ENCODE measurements at regions not wholly inside any gene's neighbourhood (a gene's known extent, or its start where the extent isn't known, plus 50 kb on each side); places are given as distances from the start of the nearest gene placed in this dataset.

GRCh38 chr10:10120671-10121070 lies 897.0 kb upstream of the CELF2 start:
- FAIRE-seq, result no peak
- H3K9me3 ChIP-seq (replicated peaks; ENCODE audit: control insufficient read depth, insufficient read depth, low read length), result no peaks in the 10 kb centered on the region
- POLR2A ChIA-PET, result no interaction called here

GRCh38 chr10:10125676-10126075 lies 892.0 kb upstream of the CELF2 start:
- Histone ChIP-seq H3K4me1 (ENCODE audit: control insufficient read depth, insufficient read depth, low read length) (no peaks in the 10 kb centered on the region), H2AFZ (ENCODE audit: control insufficient read depth, low read depth, low read length) (no peak overlapping the region), H3K27me3 (replicated peaks in 1 of 2; ENCODE audit: control insufficient read depth in 2 of 2, insufficient read depth in 2 of 2, low read length in 1 of 2) (no peaks in the 10 kb centered on the region), H3K27ac (ENCODE audit: control insufficient read depth, insufficient read depth) (no peak overlapping the region), H3K36me3 (ENCODE audit: control insufficient read depth in 2 of 2, insufficient read depth in 2 of 2, low read length in 1 of 2) (no peaks in the 10 kb centered on the region), H3K4me3 (no peak overlapping the region), H3K4me2 (ENCODE audit: control insufficient read depth, insufficient read depth) (no peak overlapping the region), H3K9me3 (replicated peaks; ENCODE audit: control insufficient read depth, insufficient read depth, low read length) (no peaks in the 10 kb centered on the region), H4K20me1 (ENCODE audit: control insufficient read depth, insufficient read depth) (no peaks in the 10 kb centered on the region), H3K79me2 (ENCODE audit: control insufficient read depth, insufficient read depth, low read length) (no peaks in the 10 kb centered on the region), H3K9ac (ENCODE audit: control insufficient read depth, insufficient read depth, low read length) (no peak overlapping the region)
- WGBS (ENCODE audit: insufficient coverage, insufficient replicate concordance, low lambda C conversion rate, missing lambda C conversion rate), result 28% methylated on average over 4 of the region's 4 CpGs
- POLR2A ChIA-PET, result no interaction called here
- RAD21 ChIA-PET (ENCODE audit: unreplicated experiment), result no interaction called here
- BruUV-seq (replicated peaks), result no TSS peak
- intact Hi-C loops (cut with micrococcal nuclease; ENCODE audit: unreplicated experiment) (no loop called here), in situ Hi-C loops (cut with MboI) (no loop called here)
- SMC1A ChIA-PET (ENCODE audit: uncharacterized antibody, unreplicated experiment), result no interaction called here
- CTCF ChIA-PET, result no interaction called here
- FAIRE-seq (no peak), DNase-seq (ENCODE audit: low read depth, low spot score) (no peak), ATAC-seq (no peak)
- TF ChIP-seq GABPA (IDR thresholded peaks at IDR 0.05; ENCODE audit: low read depth) (no peak), HCFC1 (IDR thresholded peaks at IDR 0.05; ENCODE audit: low read length) (no peak), TCF3 (IDR thresholded peaks at IDR 0.05; ENCODE audit: borderline replicate concordance, insufficient read depth, low read depth, low read length) (no peak), FOXK2 (IDR thresholded peaks at IDR 0.05) (no peak), BCL3 (IDR thresholded peaks at IDR 0.05; ENCODE audit: borderline replicate concordance, insufficient read depth, low read depth, low read length, poor library complexity, severe bottlenecking) (no peak), RBBP5 (conservative IDR thresholded peaks at IDR 0.05) (no peak), MEF2B (IDR thresholded peaks at IDR 0.05; ENCODE audit: partially characterized antibody, poor library complexity, severe bottlenecking) (no peak), ETV6 (conservative IDR thresholded peaks at IDR 0.05 in 1 of 2, IDR thresholded peaks at IDR 0.05 in 1 of 2; ENCODE audit: borderline replicate concordance in 1 of 2, low read depth in 1 of 2) (no peak), NFYB (IDR thresholded peaks at IDR 0.05; ENCODE audit: insufficient read depth, low read depth, low read length) (no peak), YY1 (IDR thresholded peaks at IDR 0.05; ENCODE audit: low read depth, low read length) (no peak)

More at GRCh38 chr10:10120671-10121070, 897.0 kb upstream of the CELF2 start:
- RAD21 ChIA-PET (ENCODE audit: unreplicated experiment), result no interaction called here
- CTCF ChIA-PET, result no interaction called here
- Histone ChIP-seq H3K4me2 (ENCODE audit: control insufficient read depth, insufficient read depth) (no peak overlapping the region), H3K27me3 (replicated peaks in 1 of 2; ENCODE audit: control insufficient read depth in 2 of 2, insufficient read depth in 2 of 2, low read length in 1 of 2) (no peaks in the 10 kb centered on the region), H3K79me2 (ENCODE audit: control insufficient read depth, insufficient read depth, low read length) (no peaks in the 10 kb centered on the region), H3K9ac (ENCODE audit: control insufficient read depth, insufficient read depth, low read length) (no peak overlapping the region), H4K20me1 (ENCODE audit: control insufficient read depth, insufficient read depth) (no peaks in the 10 kb centered on the region), H3K36me3 (ENCODE audit: control insufficient read depth in 2 of 2, insufficient read depth in 2 of 2, low read length in 1 of 2) (no peaks in the 10 kb centered on the region), H3K4me1 (ENCODE audit: control insufficient read depth, insufficient read depth, low read length) (no peaks in the 10 kb centered on the region), H3K27ac (ENCODE audit: control insufficient read depth, insufficient read depth) (no peak overlapping the region), H3K4me3 (no peak overlapping the region), H2AFZ (ENCODE audit: control insufficient read depth, low read depth, low read length) (no peak overlapping the region)
- in situ Hi-C loops (cut with MboI), result no loop called here
- WGBS (ENCODE audit: insufficient coverage, insufficient replicate concordance, low lambda C conversion rate, missing lambda C conversion rate), result 0% methylated on average over 3 of the region's 3 CpGs
- TF ChIP-seq SREBF1 (IDR thresholded peaks at IDR 0.05; ENCODE audit: low read length), result no peak
- TF ChIP-seq BACH1 (IDR thresholded peaks at IDR 0.05; ENCODE audit: borderline replicate concordance), result no peak
- no peak for TF ChIP-seq CREM (IDR thresholded peaks at IDR 0.05; ENCODE audit: low read depth)
- TF ChIP-seq EZH2 (IDR thresholded peaks at IDR 0.05; ENCODE audit: borderline replicate concordance, control insufficient read depth, low read depth, low read length), result no peak
- no peak for TF ChIP-seq TCF3 (IDR thresholded peaks at IDR 0.05; ENCODE audit: borderline replicate concordance, insufficient read depth, low read depth, low read length)
- TF ChIP-seq CBFB (IDR thresholded peaks at IDR 0.05; ENCODE audit: low read depth), result no peak
- TF ChIP-seq IRF3 (IDR thresholded peaks at IDR 0.05), result no peak
- TF ChIP-seq CEBPB (IDR thresholded peaks at IDR 0.05; ENCODE audit: borderline replicate concordance in 1 of 2, low read depth in 2 of 2, low read length in 2 of 2), result no peak
- no peak for TF ChIP-seq JUNB (IDR thresholded peaks at IDR 0.05)
- no peak for TF ChIP-seq MXI1 (IDR thresholded peaks at IDR 0.05; ENCODE audit: low read depth, low read length)
- TF ChIP-seq ZNF274 (IDR thresholded peaks at IDR 0.05; ENCODE audit: insufficient read depth, insufficient read length), result no peak
- DNase-seq (ENCODE audit: low read depth, low spot score) (no peak), ATAC-seq (no peak)
- intact Hi-C loops (cut with micrococcal nuclease; ENCODE audit: unreplicated experiment), result no loop called here
- no TSS peak for BruUV-seq (replicated peaks)
- SMC1A ChIA-PET (ENCODE audit: uncharacterized antibody, unreplicated experiment), result no interaction called here
